B cell (primary cell): ENCODE measurements at regions not wholly inside any gene's neighbourhood (a gene's known extent, or its start where the extent isn't known, plus 50 kb on each side); places are given as distances from the start of the nearest gene placed in this dataset.

Source experiments
- ATAC-seq: fragments of 200-7000 bp; cut with Tn5 transposase; one replicate; pipeline ENCODE4 v1.10.0; 2021; ENCODE audit warnings: low read depth, mild to moderate bottlenecking, moderate number of reproducible peaks, moderate library complexity
- CTCF ChIA-PET: fragments of 350-600 bp; sonication (Branson Sonifier 250); formaldehyde crosslinking; loops from one replicate; lab custom pipeline; 2021; ENCODE audit warnings: antibody characterized with exemption, inconsistent platforms; lab: Charles Lee
- POLR2A ChIA-PET: fragments of 350-600 bp; sonication (Branson Sonifier 250); formaldehyde crosslinking; loops from one replicate; lab custom pipeline; 2021; ENCODE audit warnings: antibody characterized with exemption; lab: Charles Lee
- DNase-seq: peaks from one replicate; pipeline ENCODE4 v3.0.0; 2013
- H2AFZ ChIP-seq: 2 replicates; pipeline ENCODE4 v1.6.1; 2012; ENCODE audit warnings: mild to moderate bottlenecking, low read depth, low read length; ENCODE audit not compliant: insufficient read depth, poor library complexity, severe bottlenecking
- H3K27ac ChIP-seq, 2 donors: 1 replicate in 1 of 2; 2 replicates in 1 of 2; pipeline ENCODE4 v1.5.1; 2012 to 2013; ENCODE audit warnings: low read length in 2 of 2, mild to moderate bottlenecking in 2 of 2, moderate library complexity in 1 of 2
- H3K27me3 ChIP-seq, 4 experiments: fragments of 200-600 bp in 1 of 4; sonication (generic) in 1 of 4; replicated peaks in 1 of 4; 1 replicate in 2 of 4; 2 replicates in 2 of 4; pipeline versions ENCODE4 v1.6.1 to v1.7.0; 2013 to 2016; ENCODE audit warnings: low read length in 3 of 4, mild to moderate bottlenecking in 2 of 4, mixed read lengths in 1 of 4, moderate library complexity in 1 of 4; ENCODE audit not compliant: insufficient read depth in 4 of 4, control insufficient read depth in 3 of 4; ENCODE audit errors: control extremely low read depth in 1 of 4
- H3K36me3 ChIP-seq, 2 experiments: replicated peaks in 1 of 2; 1 replicate in 1 of 2; 2 replicates in 1 of 2; pipeline versions ENCODE4 v1.6.1 to v1.7.1; 2013; ENCODE audit warnings: low read length in 1 of 2; ENCODE audit not compliant: insufficient read depth in 2 of 2, control insufficient read depth in 1 of 2; ENCODE audit errors: control extremely low read depth in 1 of 2, extremely low read depth in 1 of 2
- H3K4me1 ChIP-seq, 2 donors: fragments of 200-600 bp in 1 of 2; sonication (generic) in 1 of 2; 1 replicate in 1 of 2; 2 replicates in 1 of 2; pipeline versions ENCODE4 v1.5.1 to v1.6.1; 2013 to 2017; ENCODE audit warnings: low read length in 2 of 2; ENCODE audit not compliant: control insufficient read depth in 2 of 2, insufficient read depth in 2 of 2
- H3K4me2 ChIP-seq: replicated peaks from 2 replicates; pipeline ENCODE3; 2012; ENCODE audit warnings: mild to moderate bottlenecking, low read depth, low read length; ENCODE audit not compliant: poor library complexity, severe bottlenecking
- H3K4me3 ChIP-seq, 5 experiments: fragments of 200-600 bp in 1 of 5; sonication (generic) in 1 of 5; 1 replicate in 3 of 5; 2 replicates in 2 of 5; pipeline versions ENCODE4 v1.5.1 to v1.7.0; 2011 to 2016; ENCODE audit warnings: low read length in 4 of 5, mild to moderate bottlenecking in 4 of 5, low read depth in 2 of 5, control low read depth in 1 of 5, moderate library complexity in 1 of 5; ENCODE audit not compliant: insufficient read depth in 1 of 5; ENCODE audit errors: control extremely low read depth in 1 of 5, extremely low read depth in 1 of 5
- H3K79me2 ChIP-seq: fragments of 200-600 bp; sonication (generic); one replicate; pipeline ENCODE4 v1.6.0; 2016; ENCODE audit warnings: low read length; ENCODE audit not compliant: control insufficient read depth, insufficient read depth
- H3K9ac ChIP-seq: fragments of 200-600 bp; sonication (generic); 2 replicates; pipeline ENCODE4 v1.6.1; 2017; ENCODE audit warnings: mild to moderate bottlenecking, low read length, moderate library complexity
- H3K9me3 ChIP-seq, 3 donors: one replicate each; pipeline versions ENCODE4 v1.6.1 to v1.7.1; 2013; ENCODE audit warnings: low read length in 2 of 3; ENCODE audit not compliant: control insufficient read depth in 2 of 3, insufficient read depth in 1 of 3; ENCODE audit errors: control extremely low read depth in 1 of 3
- H4K20me1 ChIP-seq: 2 replicates; pipeline ENCODE4 v1.6.0; 2012; ENCODE audit warnings: mild to moderate bottlenecking, low read length; ENCODE audit not compliant: insufficient read depth, control insufficient read depth, poor library complexity, severe bottlenecking
- H3K27ac Mint-ChIP-seq: one replicate; pipeline ENCODE4 v1.8.0; 2021; ENCODE audit warnings: mixed read lengths
- H3K27me3 Mint-ChIP-seq: one replicate; pipeline ENCODE4 v1.8.0; 2021; ENCODE audit warnings: mixed read lengths
- H3K4me1 Mint-ChIP-seq: one replicate; pipeline ENCODE4 v1.8.0; 2021; ENCODE audit warnings: mixed read lengths
- H3K4me3 Mint-ChIP-seq: one replicate; pipeline ENCODE4 v1.8.0; 2021; ENCODE audit warnings: mixed read lengths
- H3K9me3 Mint-ChIP-seq: one replicate; pipeline ENCODE4 v1.8.0; 2022; ENCODE audit warnings: mixed read lengths; ENCODE audit not compliant: insufficient read depth
- CTCF ChIP-seq: fragments of 200-600 bp; IDR thresholded peaks from one replicate; pipeline ENCODE4 v1.8.0; 2022; ENCODE audit warnings: antibody characterized with exemption, mild to moderate bottlenecking
- EZH2 ChIP-seq: IDR thresholded peaks from 2 replicates; pipeline ENCODE4 v1.6.1; 2012; ENCODE audit warnings: borderline replicate concordance, low read depth, mild to moderate bottlenecking, moderate library complexity, low read length; ENCODE audit not compliant: insufficient read depth, poor library complexity, severe bottlenecking
- WGBS: methylation state at CpG from one replicate; pipeline ENCODE4 v1.1.5; 2013; ENCODE audit warnings: missing lambda C conversion rate; ENCODE audit not compliant: insufficient coverage; 5-methylcytosine and 5-hydroxymethylcytosine counted together
- intact Hi-C: fragments of 100-400 bp; cut with micrococcal nuclease; formaldehyde crosslinking; loops from one replicate; pipeline ENCODE4 v1.10.0; 2022

GRCh38 chr20:47865451-47865850 lies 80.2 kb upstream of the SULF2 start:
- Mint-ChIP-seq H3K27ac (no peak overlapping the region), H3K4me1 (no peaks in the 10 kb centered on the region), H3K9me3 (peaks cover 5% of the 10 kb centered on the region), H3K27me3 (peaks cover 25% of the 10 kb centered on the region), H3K4me3 (no peak overlapping the region)
- Histone ChIP-seq H3K9ac (no peak overlapping the region), H3K79me2 (no peaks in the 10 kb centered on the region), H3K27me3 (peaks cover 0 to 4% (median 0%) of the 10 kb centered on the region in 4 experiments), H3K27ac (no peak overlapping the region), H4K20me1 (no peaks in the 10 kb centered on the region), H3K4me1 (no peaks in the 10 kb centered on the region), H2AFZ (no peak overlapping the region), H3K9me3 (peaks cover 1 to 9% (median 7%) of the 10 kb centered on the region in 3 donors), H3K4me2 (no peak overlapping the region), H3K36me3 (no peaks in the 10 kb centered on the region), H3K4me3 (no peak overlapping the region)
- intact Hi-C loops = no loop called here
- no peak for ATAC-seq
- ChIA-PET CTCF (no interaction called here), POLR2A (no interaction called here)
- TF ChIP-seq EZH2 (no peak), CTCF (no peak)
- no peak for DNase-seq
- 96% methylated on average over 3 of the region's 5 CpGs for WGBS

- H3K27ac ChIP-seq = no peak overlapping the region
- H2AFZ ChIP-seq = no peak overlapping the region
- no peaks in the 10 kb centered on the region for H3K79me2 ChIP-seq
- H3K36me3 ChIP-seq = no peaks in the 10 kb centered on the region
- H3K9ac ChIP-seq = no peak overlapping the region
- H3K4me1 Mint-ChIP-seq = no peaks in the 10 kb centered on the region
- H3K4me1 ChIP-seq = no peaks in the 10 kb centered on the region
- TF ChIP-seq CTCF = no peak
- POLR2A ChIA-PET = no interaction called here
- peaks cover 0 to 4% (median 0%) of the 10 kb centered on the region in 4 experiments for H3K27me3 ChIP-seq
- H3K27ac Mint-ChIP-seq = no peak overlapping the region
- peaks cover 1 to 9% (median 7%) of the 10 kb centered on the region in 3 donors for H3K9me3 ChIP-seq
- no peak overlapping the region for H3K4me2 ChIP-seq
- DNase-seq (no peak), ATAC-seq (no peak)
- H3K27me3 Mint-ChIP-seq = peaks cover 19% of the 10 kb centered on the region
- H4K20me1 ChIP-seq = no peaks in the 10 kb centered on the region
- WGBS = no CpG with 5 or more reads among the region's 2 CpGs
- CTCF ChIA-PET = no interaction called here
- intact Hi-C loops = no loop called here
- peaks cover 5% of the 10 kb centered on the region for H3K9me3 Mint-ChIP-seq
- no peak overlapping the region for H3K4me3 Mint-ChIP-seq
- H3K4me3 ChIP-seq = no peak overlapping the region
Observed at GRCh38 chr20:47863981-47864380, 78.7 kb upstream of the SULF2 start.
